GM20000 (cell line): ENCODE measurements at regions not wholly inside any gene's neighbourhood (a gene's known extent, or its start where the extent isn't known, plus 50 kb on each side); places are given as distances from the start of the nearest gene placed in this dataset.

ENCODE experiments used
- DNase-seq: peaks from one replicate; pipeline ENCODE4 v3.0.0; 2012; ENCODE audit warnings: low spot score
- CTCF ChIP-seq: IDR thresholded peaks from 2 replicates; pipeline ENCODE4 v1.5.1; 2012; ENCODE audit warnings: mild to moderate bottlenecking, control low read depth; ENCODE audit errors: extremely low read depth, missing control alignments

GRCh38 chr1:30172299-30172694 is 551.1 kb downstream of the MATN1 start:
- TF ChIP-seq CTCF: no peak
- DNase-seq: no peak

GRCh38 chr1:30171537-30172298 is 551.7 kb downstream of the MATN1 start:
- no peak for TF ChIP-seq CTCF

GRCh38 chr1:30169269-30169668 is 554.1 kb downstream of the MATN1 start:
- no peak for TF ChIP-seq CTCF
- no peak for DNase-seq

More at GRCh38 chr1:30171537-30172298, 551.7 kb downstream of the MATN1 start:
- DNase-seq: no peak

GRCh38 chr1:30166174-30166573 is 557.2 kb downstream of the MATN1 start:
- DNase-seq: no peak

GRCh38 chr1:30165116-30165515 is 558.3 kb downstream of the MATN1 start:
- TF ChIP-seq CTCF: no peak
- DNase-seq: no peak

More at GRCh38 chr1:30166174-30166573, 557.2 kb downstream of the MATN1 start:
- no peak for TF ChIP-seq CTCF

GRCh38 chr1:30164693-30165092 is 558.7 kb downstream of the MATN1 start:
- TF ChIP-seq CTCF: no peak
- DNase-seq: no peak

- TF ChIP-seq CTCF: no peak
- DNase-seq: no peak
These were observed 560.8 kb downstream of the MATN1 start for GRCh38 chr1:30162565-30162964.
